HUES48 (cell line): ENCODE measurements at regions not wholly inside any gene's neighbourhood (a gene's known extent, or its start where the extent isn't known, plus 50 kb on each side); places are given as distances from the start of the nearest gene placed in this dataset.

Experiments
- H3K27ac ChIP-seq: one replicate; pipeline ENCODE4 v1.7.0; 2013; ENCODE audit warnings: low read depth, low read length, inconsistent platforms
- H3K27me3 ChIP-seq: 2 replicates; pipeline ENCODE4 v1.6.1; 2013; ENCODE audit warnings: mild to moderate bottlenecking, low read length; ENCODE audit not compliant: control insufficient read depth, insufficient read depth
- H3K36me3 ChIP-seq: 2 replicates; pipeline ENCODE4 v1.6.1; 2013; ENCODE audit warnings: low read length; ENCODE audit not compliant: control insufficient read depth, insufficient read depth
- H3K4me1 ChIP-seq: 2 replicates; pipeline ENCODE4 v1.6.1; 2013; ENCODE audit warnings: mild to moderate bottlenecking, low read length; ENCODE audit not compliant: control insufficient read depth, insufficient read depth
- H3K4me3 ChIP-seq: 2 replicates; pipeline ENCODE4 v1.5.1; 2013; ENCODE audit warnings: mild to moderate bottlenecking, low read depth, low read length
- H3K9ac ChIP-seq: 2 replicates; pipeline ENCODE4 v1.6.1; 2013; ENCODE audit warnings: mild to moderate bottlenecking, low read depth, low read length, moderate library complexity
- H3K9me3 ChIP-seq: 2 replicates; pipeline ENCODE4 v1.6.1; 2013; ENCODE audit warnings: low read length; ENCODE audit not compliant: control insufficient read depth, insufficient read depth

GRCh38 chr16:85384833-85385462, 228.2 kb upstream of the GSE1 start:
- H3K4me1 ChIP-seq = peaks cover 3% of the 10 kb centered on the region; the same call in 1 of the 2 replicates
- H3K27me3 ChIP-seq = no peaks in the 10 kb centered on the region
- H3K9me3 ChIP-seq = no peaks in the 10 kb centered on the region
- no peak overlapping the region for H3K9ac ChIP-seq
- H3K4me3 ChIP-seq = no peak overlapping the region
- no peaks in the 10 kb centered on the region for H3K36me3 ChIP-seq
- no peak overlapping the region for H3K27ac ChIP-seq

DNA sequence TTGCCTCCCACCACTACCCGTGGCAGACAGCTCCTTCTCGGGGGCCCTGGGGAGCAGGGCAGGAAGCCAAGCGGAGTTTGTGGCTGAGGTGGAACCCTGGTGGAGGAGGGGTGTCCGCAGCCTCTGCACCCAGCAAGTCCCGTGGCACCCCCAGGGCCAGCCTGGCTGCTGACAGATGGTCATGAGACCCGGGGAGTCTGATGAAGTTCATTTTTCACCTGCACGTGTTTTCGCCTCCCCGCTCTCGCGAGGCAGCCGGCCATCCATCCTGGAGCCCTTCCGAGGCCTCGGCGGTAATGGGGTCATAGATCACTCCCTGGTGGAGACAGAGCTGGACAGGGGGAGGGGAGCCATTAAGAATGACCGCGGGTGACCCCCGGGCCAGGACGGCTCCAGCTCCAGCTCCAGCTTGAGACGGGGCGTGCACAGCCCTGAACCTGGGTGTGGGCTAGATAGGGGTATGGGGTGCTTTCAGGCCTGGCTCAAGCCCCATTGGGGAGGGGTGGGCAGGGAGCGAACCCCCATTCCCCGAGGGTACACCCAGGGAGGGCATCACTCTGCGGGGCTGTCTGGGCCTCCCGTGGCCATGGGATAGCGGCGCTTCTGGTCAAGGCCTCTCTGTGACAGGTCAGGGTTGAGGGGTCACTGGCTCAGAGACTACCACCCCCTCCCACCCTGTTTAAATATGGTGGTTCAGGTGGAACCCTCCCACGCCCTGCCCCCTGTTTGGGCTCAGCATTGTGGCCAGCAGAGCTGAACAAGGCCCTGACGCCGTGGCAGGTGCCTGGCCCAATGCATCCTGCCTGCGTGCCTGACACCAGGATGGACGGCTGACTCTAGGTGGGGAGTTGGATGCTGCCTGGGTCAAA, 227.4 kb upstream of the GSE1 start:
- no peaks in the 10 kb centered on the region for H3K36me3 ChIP-seq

GRCh38 chr16:85386467-85387170, 226.5 kb upstream of the GSE1 start:
- H3K36me3 ChIP-seq = no peaks in the 10 kb centered on the region
- H3K9me3 ChIP-seq = no peaks in the 10 kb centered on the region
- peaks cover 3% of the 10 kb centered on the region; the same call in 1 of the 2 replicates for H3K4me1 ChIP-seq
- no peak overlapping the region for H3K4me3 ChIP-seq
- no peaks in the 10 kb centered on the region for H3K27me3 ChIP-seq
- H3K27ac ChIP-seq = no peak overlapping the region
- no peak overlapping the region for H3K9ac ChIP-seq

More for the DNA sequence above, 227.4 kb upstream of the GSE1 start:
- no peaks in the 10 kb centered on the region for H3K9me3 ChIP-seq
- H3K4me3 ChIP-seq = no peak overlapping the region
- no peaks in the 10 kb centered on the region for H3K27me3 ChIP-seq
- no peak overlapping the region for H3K9ac ChIP-seq
- H3K4me1 ChIP-seq = peaks cover 3% of the 10 kb centered on the region; the same call in 1 of the 2 replicates
- no peak overlapping the region for H3K27ac ChIP-seq

- Histone ChIP-seq H3K36me3 (no peaks in the 10 kb centered on the region), H3K4me3 (no peak overlapping the region), H3K27ac (no peak overlapping the region), H3K27me3 (no peaks in the 10 kb centered on the region), H3K4me1 (peaks cover 3% of the 10 kb centered on the region; the same call in 1 of the 2 replicates), H3K9ac (no peak overlapping the region), H3K9me3 (no peaks in the 10 kb centered on the region)
These were observed 226.0 kb upstream of the GSE1 start for GRCh38 chr16:85387171-85387507.

DNA sequence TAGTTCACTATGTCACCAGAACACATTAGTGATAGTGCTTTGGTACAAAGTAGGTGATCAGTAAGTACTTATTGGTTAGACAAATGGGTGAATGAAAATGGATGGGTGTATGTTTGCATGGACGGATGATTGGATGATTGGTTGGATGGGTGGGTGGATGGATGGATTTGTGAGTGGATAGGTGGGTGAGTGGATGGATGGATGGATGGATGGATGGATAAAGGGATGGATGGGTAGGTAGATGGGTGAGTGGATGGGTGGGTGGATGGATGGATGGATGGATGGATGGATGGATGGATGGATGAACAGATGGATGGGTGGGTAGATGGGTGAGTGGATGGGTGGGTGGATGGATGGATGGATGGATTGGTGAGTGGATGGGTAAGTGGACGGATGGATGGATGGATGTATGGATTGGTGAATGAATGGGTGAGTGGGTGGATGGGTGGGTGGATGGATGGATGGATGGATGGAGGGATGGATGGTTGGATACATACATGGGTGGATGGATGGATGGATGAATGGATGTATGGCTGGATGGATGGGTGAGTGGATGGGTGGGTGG, 225.3 kb upstream of the GSE1 start:
- Histone ChIP-seq H3K27me3 (no peaks in the 10 kb centered on the region), H3K27ac (no peak overlapping the region), H3K36me3 (no peaks in the 10 kb centered on the region), H3K4me3 (no peak overlapping the region), H3K9ac (no peak overlapping the region), H3K9me3 (no peaks in the 10 kb centered on the region), H3K4me1 (peaks cover 3% of the 10 kb centered on the region; the same call in 1 of the 2 replicates)

DNA sequence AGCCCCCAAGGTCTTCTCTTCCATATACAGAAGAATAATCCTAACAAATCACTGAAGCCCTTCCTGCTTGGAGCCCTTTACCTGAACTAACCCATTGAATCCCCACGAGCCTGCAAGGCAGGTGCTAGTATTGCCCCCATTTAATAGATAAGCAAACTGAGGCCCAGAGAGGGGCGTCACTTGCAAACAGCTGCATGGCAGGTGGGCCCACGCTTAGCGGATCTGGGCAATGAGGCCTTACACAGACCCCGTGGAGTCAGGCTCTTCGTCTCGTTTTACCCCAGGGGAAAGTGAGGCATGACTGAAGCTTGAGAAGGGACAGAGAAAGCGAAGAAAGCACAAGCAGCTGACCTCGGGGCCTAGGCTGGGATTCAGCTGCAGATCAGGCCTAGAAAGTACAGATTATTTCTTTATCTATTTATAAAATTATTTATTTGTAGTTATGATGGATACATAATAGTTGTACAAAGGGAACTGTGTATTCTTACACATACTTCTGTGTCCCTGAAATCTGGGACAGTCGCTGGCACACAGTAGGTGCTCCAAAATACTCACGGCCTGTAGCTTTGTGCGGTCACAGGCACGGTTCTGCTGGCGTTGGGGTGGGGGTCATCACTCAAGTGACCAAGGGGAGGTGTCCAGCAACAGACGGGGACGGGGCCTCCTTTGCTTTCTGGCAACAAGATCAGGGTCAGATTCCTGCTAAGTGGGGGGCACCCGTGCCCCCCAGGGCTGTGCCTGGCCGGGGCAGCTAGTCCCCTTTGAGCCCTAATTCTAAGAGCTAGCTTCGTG, 223.2 kb upstream of the GSE1 start:
- no peak overlapping the region for H3K9ac ChIP-seq
- H3K27me3 ChIP-seq = no peaks in the 10 kb centered on the region
- no peak overlapping the region for H3K27ac ChIP-seq
- no peaks in the 10 kb centered on the region for H3K36me3 ChIP-seq
- peaks cover 9% of the 10 kb centered on the region for H3K4me1 ChIP-seq
- H3K9me3 ChIP-seq = no peaks in the 10 kb centered on the region
- H3K4me3 ChIP-seq = no peak overlapping the region

DNA sequence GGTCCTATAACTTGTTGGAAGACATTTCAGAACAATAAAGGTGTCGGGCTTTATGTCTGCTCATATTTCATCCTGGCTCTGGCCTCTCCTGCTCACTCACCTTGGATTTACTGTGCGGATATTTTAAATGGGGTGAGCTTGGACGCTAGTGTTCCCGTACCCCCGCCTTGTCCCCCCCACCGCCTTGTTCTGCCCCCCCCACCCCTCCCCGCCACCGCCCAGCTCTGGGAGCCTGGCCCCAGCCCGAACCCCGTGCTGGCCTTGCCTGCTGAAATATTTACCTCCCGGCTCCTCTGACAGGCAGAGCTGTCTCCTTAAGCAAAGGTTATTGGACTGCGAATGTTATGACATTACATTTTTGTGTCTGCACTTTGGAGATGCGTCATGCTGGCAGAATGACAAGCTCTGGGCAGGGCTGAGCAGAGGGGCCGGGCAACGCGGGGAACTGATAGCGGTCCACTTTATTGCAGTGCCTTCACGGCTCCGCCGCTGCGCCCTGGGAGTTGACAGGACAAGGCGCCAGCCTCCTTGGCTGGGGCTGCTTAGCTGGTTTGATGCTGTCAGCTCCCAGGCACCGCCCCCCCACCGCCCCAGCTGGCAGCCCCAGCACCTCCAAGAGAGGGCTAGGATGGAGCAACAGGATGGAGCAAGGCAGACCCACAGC, 222.5 kb upstream of the GSE1 start:
- no peak overlapping the region for H3K27ac ChIP-seq
- H3K36me3 ChIP-seq = no peaks in the 10 kb centered on the region
- no peak overlapping the region for H3K9ac ChIP-seq
- H3K27me3 ChIP-seq = no peaks in the 10 kb centered on the region
- H3K4me3 ChIP-seq = no peak overlapping the region
- H3K4me1 ChIP-seq = peaks cover 16% of the 10 kb centered on the region
- no peaks in the 10 kb centered on the region for H3K9me3 ChIP-seq

GRCh38 chr16:85391175-85391707, 221.9 kb upstream of the GSE1 start:
- H3K9me3 ChIP-seq = no peaks in the 10 kb centered on the region
- H3K27ac ChIP-seq = no peak overlapping the region
- no peak overlapping the region for H3K4me3 ChIP-seq
- peaks cover 21% of the 10 kb centered on the region for H3K4me1 ChIP-seq
- no peak overlapping the region for H3K9ac ChIP-seq
- H3K27me3 ChIP-seq = no peaks in the 10 kb centered on the region
- H3K36me3 ChIP-seq = no peaks in the 10 kb centered on the region

- no peak overlapping the region for H3K4me3 ChIP-seq
- H3K9me3 ChIP-seq = no peaks in the 10 kb centered on the region
- H3K27ac ChIP-seq = no peak overlapping the region
- no peaks in the 10 kb centered on the region for H3K27me3 ChIP-seq
- H3K36me3 ChIP-seq = no peaks in the 10 kb centered on the region
- no peak overlapping the region for H3K9ac ChIP-seq
- peaks cover 25% of the 10 kb centered on the region for H3K4me1 ChIP-seq
These were observed 221.1 kb upstream of the GSE1 start for GRCh38 chr16:85391769-85392583.
